ENCODE measurements at regions not wholly inside any gene's neighbourhood (a gene's known extent, or its start where the extent isn't known, plus 50 kb on each side); places are given as distances from the start of the nearest gene placed in this dataset.

- TF ChIP-seq EZH2 (IDR thresholded peaks at IDR 0.05; ENCODE audit: insufficient read depth, poor library complexity, severe bottlenecking) (no peak), EZH2phosphoT487 (IDR thresholded peaks at IDR 0.05; ENCODE audit: insufficient read depth, low read depth) (no peak)
Measured at GRCh38 chr14:28113311-28113710, 653.3 kb upstream of the FOXG1 start.
